RKO (cell line): ENCODE measurements at regions not wholly inside any gene's neighbourhood (a gene's known extent, or its start where the extent isn't known, plus 50 kb on each side); places are given as distances from the start of the nearest gene placed in this dataset.
"Not testable (repeated sequence)": the region's sequence is repeated elsewhere in the genome, so short reads cannot be mapped to it uniquely, and the experiment has no call there.

Source experiments
- DNase-seq: peaks from one replicate; pipeline ENCODE4 v3.0.0-alpha.2; 2016; ENCODE audit warnings: low spot score

GRCh38 chr4:102210806-102211205, 134.5 kb downstream of the SLC39A8 start:
- DNase-seq: not testable (repeated sequence)

- DNase-seq: not testable (repeated sequence)
These were observed 140.6 kb downstream of the SLC39A8 start for GRCh38 chr4:102204634-102205033.

GRCh38 chr4:102196221-102196620, 149.1 kb downstream of the SLC39A8 start:
- peak; percentile 26 for DNase-seq

GRCh38 chr4:102193145-102193544, 152.1 kb downstream of the SLC39A8 start:
- no peak for DNase-seq

- DNase-seq: no peak
These were observed 165.2 kb downstream of the SLC39A8 start for GRCh38 chr4:102180046-102180445.

GRCh38 chr4:102174719-102175189, 170.5 kb downstream of the SLC39A8 start:
- peak; percentile 35 for DNase-seq

- no peak for DNase-seq
These were observed 172.9 kb downstream of the SLC39A8 start for GRCh38 chr4:102172341-102172740.

- DNase-seq: no peak
These were observed 174.4 kb downstream of the SLC39A8 start for GRCh38 chr4:102170910-102171309.

- no peak for DNase-seq
These were observed 175.9 kb downstream of the SLC39A8 start for GRCh38 chr4:102169345-102169744.

- DNase-seq: no peak
These were observed 176.7 kb downstream of the SLC39A8 start for GRCh38 chr4:102168580-102168979.

- no peak for DNase-seq
These were observed 179.7 kb downstream of the SLC39A8 start for GRCh38 chr4:102165584-102165983.

GRCh38 chr4:102163404-102164140, 181.7 kb downstream of the SLC39A8 start:
- DNase-seq: no peak

GRCh38 chr4:102157984-102158383, 187.3 kb downstream of the SLC39A8 start:
- DNase-seq: no peak

GRCh38 chr4:102153391-102153790, 191.9 kb downstream of the SLC39A8 start:
- no peak for DNase-seq

GRCh38 chr4:102151696-102152095, 193.6 kb downstream of the SLC39A8 start:
- no peak for DNase-seq

GRCh38 chr4:102143433-102143832, 201.8 kb downstream of the SLC39A8 start:
- no peak for DNase-seq

- DNase-seq: no peak
These were observed 203.4 kb downstream of the SLC39A8 start for GRCh38 chr4:102141842-102142241.

GRCh38 chr4:102139932-102140331, 205.3 kb downstream of the SLC39A8 start:
- no peak for DNase-seq

GRCh38 chr4:102139132-102139573, 206.1 kb downstream of the SLC39A8 start:
- DNase-seq: no peak

GRCh38 chr4:102137217-102137616, 208.1 kb downstream of the SLC39A8 start:
- no peak for DNase-seq

- no peak for DNase-seq
These were observed 215.5 kb downstream of the SLC39A8 start for GRCh38 chr4:102129810-102130209.
